ENCODE measurements at regions not wholly inside any gene's neighbourhood (a gene's known extent, or its start where the extent isn't known, plus 50 kb on each side); places are given as distances from the start of the nearest gene placed in this dataset.

DNA sequence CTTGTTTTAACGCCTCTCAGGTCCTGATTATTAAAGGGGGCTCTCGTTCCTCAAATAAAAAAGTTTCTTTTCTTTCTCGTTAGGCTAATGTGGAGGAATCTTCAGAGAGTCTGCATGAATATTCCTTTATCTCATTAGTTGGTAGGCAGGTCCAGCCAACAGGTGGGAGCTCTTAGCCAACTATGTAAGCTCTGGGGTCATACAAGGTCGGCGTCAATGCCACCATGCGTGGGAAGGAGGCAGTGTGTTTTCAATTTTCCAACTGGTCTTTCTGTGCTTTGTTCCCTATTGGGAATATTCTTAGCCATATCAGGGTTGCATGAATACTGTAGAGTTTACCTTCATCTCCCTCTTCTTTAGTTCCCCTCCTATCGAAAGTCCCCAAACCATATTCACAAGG is 118.5 kb upstream of the SVIL start:
- no peak for TF ChIP-seq POLR2AphosphoS5 (IDR thresholded peaks at IDR 0.05; ENCODE audit: low read depth, low read length)
- no peak for TF ChIP-seq FOXM1 (IDR thresholded peaks at IDR 0.05; ENCODE audit: low read depth)
- TF ChIP-seq RCOR1 (IDR thresholded peaks at IDR 0.05; ENCODE audit: low read length) = no peak
- TF ChIP-seq SMC3 (IDR thresholded peaks at IDR 0.05; ENCODE audit: low read depth, low read length) = no peak
- TF ChIP-seq, protein P1, sequence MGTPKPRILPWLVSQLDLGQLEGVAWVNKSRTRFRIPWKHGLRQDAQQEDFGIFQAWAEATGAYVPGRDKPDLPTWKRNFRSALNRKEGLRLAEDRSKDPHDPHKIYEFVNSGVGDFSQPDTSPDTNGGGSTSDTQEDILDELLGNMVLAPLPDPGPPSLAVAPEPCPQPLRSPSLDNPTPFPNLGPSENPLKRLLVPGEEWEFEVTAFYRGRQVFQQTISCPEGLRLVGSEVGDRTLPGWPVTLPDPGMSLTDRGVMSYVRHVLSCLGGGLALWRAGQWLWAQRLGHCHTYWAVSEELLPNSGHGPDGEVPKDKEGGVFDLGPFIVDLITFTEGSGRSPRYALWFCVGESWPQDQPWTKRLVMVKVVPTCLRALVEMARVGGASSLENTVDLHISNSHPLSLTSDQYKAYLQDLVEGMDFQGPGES (IDR thresholded peaks at IDR 0.05; ENCODE audit: low read depth, low read length) = no peak
- TF ChIP-seq, protein P2, sequence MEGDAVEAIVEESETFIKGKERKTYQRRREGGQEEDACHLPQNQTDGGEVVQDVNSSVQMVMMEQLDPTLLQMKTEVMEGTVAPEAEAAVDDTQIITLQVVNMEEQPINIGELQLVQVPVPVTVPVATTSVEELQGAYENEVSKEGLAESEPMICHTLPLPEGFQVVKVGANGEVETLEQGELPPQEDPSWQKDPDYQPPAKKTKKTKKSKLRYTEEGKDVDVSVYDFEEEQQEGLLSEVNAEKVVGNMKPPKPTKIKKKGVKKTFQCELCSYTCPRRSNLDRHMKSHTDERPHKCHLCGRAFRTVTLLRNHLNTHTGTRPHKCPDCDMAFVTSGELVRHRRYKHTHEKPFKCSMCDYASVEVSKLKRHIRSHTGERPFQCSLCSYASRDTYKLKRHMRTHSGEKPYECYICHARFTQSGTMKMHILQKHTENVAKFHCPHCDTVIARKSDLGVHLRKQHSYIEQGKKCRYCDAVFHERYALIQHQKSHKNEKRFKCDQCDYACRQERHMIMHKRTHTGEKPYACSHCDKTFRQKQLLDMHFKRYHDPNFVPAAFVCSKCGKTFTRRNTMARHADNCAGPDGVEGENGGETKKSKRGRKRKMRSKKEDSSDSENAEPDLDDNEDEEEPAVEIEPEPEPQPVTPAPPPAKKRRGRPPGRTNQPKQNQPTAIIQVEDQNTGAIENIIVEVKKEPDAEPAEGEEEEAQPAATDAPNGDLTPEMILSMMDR (IDR thresholded peaks at IDR 0.05) = no peak
- no peak for TF ChIP-seq RFX5 (IDR thresholded peaks at IDR 0.05; ENCODE audit: low read length)
- TF ChIP-seq GATA2 (CRISPR knock-in tag; IDR thresholded peaks at IDR 0.05) = no peak
- TF ChIP-seq PBX3 (IDR thresholded peaks at IDR 0.05) = no peak
- TF ChIP-seq MAX (IDR thresholded peaks at IDR 0.05; ENCODE audit: low read depth) = no peak
- TF ChIP-seq TEAD4 (IDR thresholded peaks at IDR 0.05; ENCODE audit: borderline replicate concordance, insufficient read depth) = no peak
- TF ChIP-seq ELF1 (IDR thresholded peaks at IDR 0.05) = no peak
- TF ChIP-seq JUND (IDR thresholded peaks at IDR 0.05) = no peak
- TF ChIP-seq, protein P3, sequence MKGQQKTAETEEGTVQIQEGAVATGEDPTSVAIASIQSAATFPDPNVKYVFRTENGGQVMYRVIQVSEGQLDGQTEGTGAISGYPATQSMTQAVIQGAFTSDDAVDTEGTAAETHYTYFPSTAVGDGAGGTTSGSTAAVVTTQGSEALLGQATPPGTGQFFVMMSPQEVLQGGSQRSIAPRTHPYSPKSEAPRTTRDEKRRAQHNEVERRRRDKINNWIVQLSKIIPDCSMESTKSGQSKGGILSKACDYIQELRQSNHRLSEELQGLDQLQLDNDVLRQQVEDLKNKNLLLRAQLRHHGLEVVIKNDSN (IDR thresholded peaks at IDR 0.05; ENCODE audit: borderline replicate concordance, low read depth) = no peak
- no peak for TF ChIP-seq NRF1 (IDR thresholded peaks at IDR 0.05; ENCODE audit: low read depth, low read length)
- no peak for TF ChIP-seq RXRA (IDR thresholded peaks at IDR 0.05; ENCODE audit: borderline replicate concordance, low read depth)
- TF ChIP-seq SIN3A (IDR thresholded peaks at IDR 0.05; ENCODE audit: borderline replicate concordance, low read depth, low read length) = no peak
- no peak for TF ChIP-seq NFIC (IDR thresholded peaks at IDR 0.05; ENCODE audit: borderline replicate concordance)

More for the DNA sequence above, 118.5 kb upstream of the SVIL start:
- Histone ChIP-seq H2AFZ (ENCODE audit: low read depth) (no peak overlapping the region), H3K4me2 (no peak overlapping the region), H3K9me2 (no peaks in the 10 kb centered on the region), H3F3A (replicated peaks; ENCODE audit: insufficient read depth) (peaks cover 8% of the 10 kb centered on the region), H3K27me3 (ENCODE audit: insufficient read depth) (no peaks in the 10 kb centered on the region), H3K9me3 (no peaks in the 10 kb centered on the region), H3K36me3 (replicated peaks in 1 of 2; ENCODE audit: control insufficient read depth in 1 of 2, insufficient read depth in 2 of 2, low read length in 1 of 2) (no peaks in the 10 kb centered on the region), H3K4me1 (ENCODE audit: control insufficient read depth in 1 of 2, insufficient read depth in 2 of 2, low read depth in 1 of 2, low read length in 1 of 2) (peaks cover 0 to 10% of the 10 kb centered on the region in 2 experiments), H3K4me3 (ENCODE audit: low read depth in 2 of 2, low read length in 1 of 2) (no peak overlapping the region), H3K27ac (ENCODE audit: low read depth in 2 of 2, low read length in 1 of 2) (no peak overlapping the region), H4K20me1 (ENCODE audit: insufficient read depth) (no peaks in the 10 kb centered on the region), H3K9ac (no peak overlapping the region), H3K79me2 (ENCODE audit: insufficient read depth) (no peaks in the 10 kb centered on the region)
- ChIA-PET POLR2A (no interaction called here), CTCF (interaction anchor here (2.5 kb wide), 1 partner anchor 18 kb away, joined by 9 read pairs; no protein-coding TSS in a partner anchor)
- WGBS (ENCODE audit: low lambda C conversion rate) = 88% methylated on average over 7 of the region's 7 CpGs
- no peak for DNase-seq

All from SK-N-SH (cell line).